Astrocyte (in vitro differentiated cells and primary cell): ENCODE measurements at regions not wholly inside any gene's neighbourhood (a gene's known extent, or its start where the extent isn't known, plus 50 kb on each side); places are given as distances from the start of the nearest gene placed in this dataset.

Experiments
- DNase-seq: peaks from one replicate; pipeline ENCODE4 v3.0.0-alpha.2; 2010; ENCODE audit warnings: low read depth
- FAIRE-seq: peaks from 2 replicates; lab custom pipeline; 2011; peaks lifted over from hg19 to GRCh38; lab: Jason Lieb, UNC
- H2AFZ ChIP-seq: 2 replicates; pipeline ENCODE4 v1.6.0; 2012; ENCODE audit warnings: low read depth, low read length, inconsistent platforms
- H3K27ac ChIP-seq: 2 replicates; pipeline ENCODE4 v1.5.1; 2011; ENCODE audit warnings: low read depth, low read length, inconsistent platforms
- H3K27me3 ChIP-seq: 2 replicates; pipeline ENCODE4 v1.6.0; 2011; ENCODE audit warnings: low read length, inconsistent platforms; ENCODE audit not compliant: insufficient read depth
- H3K36me3 ChIP-seq: 2 replicates; pipeline ENCODE4 v1.5.1; 2011; ENCODE audit warnings: low read length, inconsistent platforms; ENCODE audit not compliant: insufficient read depth
- H3K4me1 ChIP-seq: 2 replicates; pipeline ENCODE4 v1.5.1; 2011; ENCODE audit warnings: low read length, inconsistent platforms; ENCODE audit not compliant: insufficient read depth
- H3K4me2 ChIP-seq: 2 replicates; pipeline ENCODE4 v1.6.0; 2012; ENCODE audit warnings: low read length, inconsistent platforms
- H3K4me3 ChIP-seq: 2 replicates; pipeline ENCODE4 v1.5.1; 2011; ENCODE audit warnings: low read depth, mild to moderate bottlenecking, low read length, inconsistent platforms; ENCODE audit not compliant: insufficient read depth
- H3K79me2 ChIP-seq: 2 replicates; pipeline ENCODE4 v1.6.0; 2012; ENCODE audit warnings: mild to moderate bottlenecking, low read length, inconsistent platforms; ENCODE audit not compliant: insufficient read depth
- H3K9ac ChIP-seq: 2 replicates; pipeline ENCODE4 v1.6.0; 2012; ENCODE audit warnings: mild to moderate bottlenecking, low read length, inconsistent platforms
- H3K9me3 ChIP-seq: 2 replicates; pipeline ENCODE4 v1.5.1; 2012; ENCODE audit warnings: low read depth, mild to moderate bottlenecking, low read length, inconsistent platforms; ENCODE audit not compliant: insufficient read depth
- H4K20me1 ChIP-seq: 2 replicates; pipeline ENCODE4 v1.6.0; 2012; ENCODE audit warnings: low read length, inconsistent platforms; ENCODE audit not compliant: insufficient read depth
- H3K27ac Mint-ChIP-seq: one replicate; pipeline ENCODE4 v1.8.0; 2021; ENCODE audit warnings: mild to moderate bottlenecking, mixed read lengths; ENCODE audit not compliant: unreplicated experiment
- H3K27me3 Mint-ChIP-seq: one replicate; pipeline ENCODE4 v1.8.0; 2021; ENCODE audit warnings: low read depth, mixed read lengths; ENCODE audit not compliant: unreplicated experiment
- H3K36me3 Mint-ChIP-seq: one replicate; pipeline ENCODE4 v1.8.0; 2021; ENCODE audit warnings: low read depth, mixed read lengths; ENCODE audit not compliant: unreplicated experiment
- H3K4me1 Mint-ChIP-seq: one replicate; pipeline ENCODE4 v1.8.0; 2021; ENCODE audit warnings: low read depth, mixed read lengths; ENCODE audit not compliant: unreplicated experiment
- H3K4me3 Mint-ChIP-seq: one replicate; pipeline ENCODE4 v1.8.0; 2021; ENCODE audit warnings: mild to moderate bottlenecking, moderate library complexity, mixed read lengths; ENCODE audit not compliant: unreplicated experiment
- H3K9me3 Mint-ChIP-seq: one replicate; pipeline ENCODE4 v1.8.0; 2021; ENCODE audit warnings: mild to moderate bottlenecking, mixed read lengths; ENCODE audit not compliant: unreplicated experiment
- EZH2 ChIP-seq: IDR thresholded peaks from 2 replicates; pipeline ENCODE4 v1.6.1; 2012; ENCODE audit warnings: mild to moderate bottlenecking, low read length, inconsistent platforms; ENCODE audit not compliant: insufficient read depth
- TF ChIP-seq, protein P1 (sequence below): IDR thresholded peaks from 2 replicates; pipeline ENCODE4 v1.5.1; 2011; ENCODE audit warnings: low read depth, mild to moderate bottlenecking, inconsistent platforms, low read length, moderate library complexity; ENCODE audit not compliant: insufficient read depth

GRCh38 chr12:128021561-128021960 is 245.4 kb upstream of the TMEM132C start:
- Histone ChIP-seq H3K9ac (no peak overlapping the region), H2AFZ (no peak overlapping the region), H3K4me3 (no peak overlapping the region), H3K27me3 (no peaks in the 10 kb centered on the region), H3K4me1 (no peaks in the 10 kb centered on the region), H3K27ac (no peak overlapping the region), H3K9me3 (no peaks in the 10 kb centered on the region), H3K79me2 (no peaks in the 10 kb centered on the region), H4K20me1 (no peaks in the 10 kb centered on the region), H3K4me2 (no peak overlapping the region), H3K36me3 (no peaks in the 10 kb centered on the region)
- peaks cover 5% of the 10 kb centered on the region for H3K9me3 Mint-ChIP-seq
- FAIRE-seq (no peak), DNase-seq (no peak)
- no peak overlapping the region for H3K4me3 Mint-ChIP-seq
- no peak for TF ChIP-seq EZH2
- TF ChIP-seq, protein P1, sequence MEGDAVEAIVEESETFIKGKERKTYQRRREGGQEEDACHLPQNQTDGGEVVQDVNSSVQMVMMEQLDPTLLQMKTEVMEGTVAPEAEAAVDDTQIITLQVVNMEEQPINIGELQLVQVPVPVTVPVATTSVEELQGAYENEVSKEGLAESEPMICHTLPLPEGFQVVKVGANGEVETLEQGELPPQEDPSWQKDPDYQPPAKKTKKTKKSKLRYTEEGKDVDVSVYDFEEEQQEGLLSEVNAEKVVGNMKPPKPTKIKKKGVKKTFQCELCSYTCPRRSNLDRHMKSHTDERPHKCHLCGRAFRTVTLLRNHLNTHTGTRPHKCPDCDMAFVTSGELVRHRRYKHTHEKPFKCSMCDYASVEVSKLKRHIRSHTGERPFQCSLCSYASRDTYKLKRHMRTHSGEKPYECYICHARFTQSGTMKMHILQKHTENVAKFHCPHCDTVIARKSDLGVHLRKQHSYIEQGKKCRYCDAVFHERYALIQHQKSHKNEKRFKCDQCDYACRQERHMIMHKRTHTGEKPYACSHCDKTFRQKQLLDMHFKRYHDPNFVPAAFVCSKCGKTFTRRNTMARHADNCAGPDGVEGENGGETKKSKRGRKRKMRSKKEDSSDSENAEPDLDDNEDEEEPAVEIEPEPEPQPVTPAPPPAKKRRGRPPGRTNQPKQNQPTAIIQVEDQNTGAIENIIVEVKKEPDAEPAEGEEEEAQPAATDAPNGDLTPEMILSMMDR, result no peak
- H3K36me3 Mint-ChIP-seq, result no peaks in the 10 kb centered on the region
- no peak overlapping the region for H3K27ac Mint-ChIP-seq
- no peaks in the 10 kb centered on the region for H3K27me3 Mint-ChIP-seq
- no peaks in the 10 kb centered on the region for H3K4me1 Mint-ChIP-seq

GRCh38 chr12:128025589-128026245 is 241.3 kb upstream of the TMEM132C start:
- Histone ChIP-seq H3K4me1 (no peaks in the 10 kb centered on the region), H3K4me3 (no peak overlapping the region), H3K27me3 (no peaks in the 10 kb centered on the region), H3K9me3 (no peaks in the 10 kb centered on the region), H3K4me2 (no peak overlapping the region), H2AFZ (no peak overlapping the region), H3K36me3 (no peaks in the 10 kb centered on the region), H3K79me2 (no peaks in the 10 kb centered on the region), H3K27ac (no peak overlapping the region), H3K9ac (no peak overlapping the region), H4K20me1 (no peaks in the 10 kb centered on the region)
- no peaks in the 10 kb centered on the region for H3K36me3 Mint-ChIP-seq
- peaks cover 9% of the 10 kb centered on the region for H3K9me3 Mint-ChIP-seq
- DNase-seq, result no peak
- no peaks in the 10 kb centered on the region for H3K4me1 Mint-ChIP-seq
- no peak overlapping the region for H3K4me3 Mint-ChIP-seq
- H3K27ac Mint-ChIP-seq, result no peak overlapping the region
- no peak for TF ChIP-seq EZH2
- TF ChIP-seq, protein P1, result no peak
- no peaks in the 10 kb centered on the region for H3K27me3 Mint-ChIP-seq
- no peak for FAIRE-seq
